22Rv1 (cell line): ENCODE measurements at regions not wholly inside any gene's neighbourhood (a gene's known extent, or its start where the extent isn't known, plus 50 kb on each side); places are given as distances from the start of the nearest gene placed in this dataset.

ENCODE experiments used
- H3K27ac ChIP-seq: fragments of 450-650 bp; 2 replicates; pipeline ENCODE4 v1.5.1; 2017
- ZFX ChIP-seq: fragments of 450-650 bp; IDR thresholded peaks from 2 replicates; pipeline ENCODE4 v1.6.1; 2017; ENCODE audit warnings: antibody characterized with exemption, borderline replicate concordance
- TF ChIP-seq, protein P1 (sequence below): fragments of 450-650 bp; IDR thresholded peaks from 2 replicates; pipeline ENCODE4 v1.5.1; 2017; ENCODE audit warnings: mild to moderate bottlenecking

DNA sequence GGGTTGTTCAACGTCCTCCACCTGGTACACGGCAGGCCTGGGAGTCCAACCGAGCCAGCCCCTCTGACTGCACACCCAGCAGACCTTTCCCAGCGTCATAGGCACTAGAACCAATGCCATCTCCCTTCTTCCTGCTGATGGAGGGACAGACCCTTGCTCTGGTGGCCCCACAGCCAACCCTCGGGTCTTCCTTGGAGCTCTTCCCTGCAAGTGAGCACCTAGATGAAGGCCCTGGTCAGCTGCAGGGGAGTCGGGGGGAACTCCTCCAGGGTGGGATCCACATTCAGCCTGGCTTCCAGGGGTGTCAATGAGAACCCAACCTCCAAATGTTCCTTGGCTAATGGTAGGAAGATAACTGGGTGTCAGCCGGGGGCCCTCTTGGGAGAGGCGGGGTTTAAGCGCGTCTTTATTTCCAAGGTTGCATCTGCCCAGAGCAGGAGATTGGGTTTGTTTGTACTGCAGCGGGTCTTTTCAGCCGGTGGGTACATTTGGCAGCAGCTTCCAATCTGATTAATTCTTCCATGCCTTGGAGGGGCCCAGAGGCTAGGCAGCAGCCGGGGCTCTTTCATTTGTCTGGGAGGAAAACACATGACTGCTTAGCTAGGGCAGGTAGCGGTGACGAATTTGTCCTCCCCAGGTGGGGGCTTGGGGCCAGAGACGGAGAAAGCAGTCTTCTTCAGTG lies 56.0 kb upstream of the SHISAL1 start:
- no peak overlapping the region for H3K27ac ChIP-seq

DNA sequence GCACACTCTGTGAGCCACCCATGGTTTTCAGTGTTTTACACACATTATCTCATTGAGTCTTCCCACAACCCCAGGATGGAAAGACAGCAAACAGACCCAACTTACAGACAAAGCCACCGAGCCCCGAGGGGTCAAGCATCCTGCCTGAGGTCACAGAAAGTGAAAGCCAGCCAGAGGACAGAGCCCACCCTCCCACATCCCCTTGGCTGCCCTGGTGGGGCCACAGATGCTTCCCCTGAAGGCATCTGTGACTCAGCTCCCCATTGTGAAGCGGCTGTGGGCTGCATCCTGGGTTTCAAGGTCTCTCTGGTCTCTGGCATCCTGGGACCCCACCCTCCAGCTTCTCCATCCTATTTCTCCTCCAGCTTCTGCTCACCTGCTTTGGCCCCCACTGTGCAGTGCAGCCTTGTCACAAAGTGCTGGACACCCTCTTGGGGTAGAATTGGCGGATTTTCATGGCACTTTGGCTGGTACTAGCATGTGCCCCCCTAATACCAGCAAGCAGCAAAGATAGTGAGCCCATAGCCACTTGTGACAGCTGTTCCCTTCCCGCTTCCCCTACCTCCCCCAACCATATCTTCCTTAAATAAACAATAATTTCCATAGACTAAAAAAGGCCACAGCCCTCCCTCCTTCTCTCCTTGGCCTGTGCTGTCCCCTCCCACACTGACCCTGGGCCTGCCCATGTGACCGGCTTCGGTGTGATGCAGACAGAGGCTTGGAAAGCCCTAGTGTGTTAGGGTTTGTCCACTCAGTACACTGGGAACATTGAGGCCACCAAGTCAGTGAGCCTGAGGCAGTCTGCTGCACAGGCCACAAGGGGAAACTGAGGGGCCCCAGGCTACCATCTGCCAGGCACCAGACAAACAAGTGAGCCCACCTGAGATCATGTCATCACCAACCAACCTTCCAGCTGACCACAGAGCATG lies 53.9 kb upstream of the SHISAL1 start:
- H3K27ac ChIP-seq = no peak overlapping the region
- TF ChIP-seq, protein P1, sequence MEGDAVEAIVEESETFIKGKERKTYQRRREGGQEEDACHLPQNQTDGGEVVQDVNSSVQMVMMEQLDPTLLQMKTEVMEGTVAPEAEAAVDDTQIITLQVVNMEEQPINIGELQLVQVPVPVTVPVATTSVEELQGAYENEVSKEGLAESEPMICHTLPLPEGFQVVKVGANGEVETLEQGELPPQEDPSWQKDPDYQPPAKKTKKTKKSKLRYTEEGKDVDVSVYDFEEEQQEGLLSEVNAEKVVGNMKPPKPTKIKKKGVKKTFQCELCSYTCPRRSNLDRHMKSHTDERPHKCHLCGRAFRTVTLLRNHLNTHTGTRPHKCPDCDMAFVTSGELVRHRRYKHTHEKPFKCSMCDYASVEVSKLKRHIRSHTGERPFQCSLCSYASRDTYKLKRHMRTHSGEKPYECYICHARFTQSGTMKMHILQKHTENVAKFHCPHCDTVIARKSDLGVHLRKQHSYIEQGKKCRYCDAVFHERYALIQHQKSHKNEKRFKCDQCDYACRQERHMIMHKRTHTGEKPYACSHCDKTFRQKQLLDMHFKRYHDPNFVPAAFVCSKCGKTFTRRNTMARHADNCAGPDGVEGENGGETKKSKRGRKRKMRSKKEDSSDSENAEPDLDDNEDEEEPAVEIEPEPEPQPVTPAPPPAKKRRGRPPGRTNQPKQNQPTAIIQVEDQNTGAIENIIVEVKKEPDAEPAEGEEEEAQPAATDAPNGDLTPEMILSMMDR = no peak
- no peak for TF ChIP-seq ZFX

More for the DNA sequence above, 56.0 kb upstream of the SHISAL1 start:
- TF ChIP-seq, protein P1 = no peak
- no peak for TF ChIP-seq ZFX

DNA sequence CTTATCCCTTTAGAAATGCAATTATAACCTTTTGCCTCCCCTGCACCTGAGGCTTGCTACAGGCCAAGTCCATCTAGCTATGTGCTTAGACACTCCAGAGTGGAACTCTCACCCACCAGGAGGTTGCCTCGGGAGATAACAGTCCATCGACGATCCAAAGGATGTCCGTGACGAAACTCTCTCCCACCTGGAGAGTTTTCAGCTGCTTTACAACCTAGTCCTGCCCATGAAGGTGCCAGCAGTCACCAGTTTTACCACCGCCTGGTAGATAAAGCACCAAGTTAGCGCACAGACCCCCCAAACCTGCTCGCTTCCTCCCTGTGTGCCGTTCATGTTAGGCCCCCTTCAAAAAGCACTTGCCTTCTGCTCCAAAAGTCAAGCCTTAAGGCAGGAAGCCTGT lies 53.1 kb upstream of the SHISAL1 start:
- no peak overlapping the region for H3K27ac ChIP-seq
- no peak for TF ChIP-seq ZFX
- TF ChIP-seq, protein P1 = no peak

DNA sequence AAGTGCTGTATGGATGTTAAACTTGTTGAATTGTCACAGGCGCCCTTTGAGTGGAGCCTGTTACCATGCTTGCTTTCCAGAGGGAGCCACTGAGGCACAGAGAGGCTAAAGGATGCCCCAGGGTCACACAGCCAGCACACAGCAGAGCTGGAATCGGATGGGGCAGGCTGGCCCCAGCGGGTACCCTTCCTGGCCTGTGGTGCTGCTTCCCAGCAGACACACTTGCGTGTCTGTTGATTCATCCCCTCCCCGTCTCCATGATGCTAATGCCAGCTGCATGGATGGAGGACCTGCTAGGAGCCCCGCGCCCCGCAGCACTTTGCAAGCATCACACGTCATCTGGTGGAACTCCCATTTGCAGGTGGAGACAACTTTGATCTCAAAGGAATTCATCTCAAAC lies 52.4 kb upstream of the SHISAL1 start:
- TF ChIP-seq ZFX = no peak
- TF ChIP-seq, protein P1 = no peak
- H3K27ac ChIP-seq = no peak overlapping the region

DNA sequence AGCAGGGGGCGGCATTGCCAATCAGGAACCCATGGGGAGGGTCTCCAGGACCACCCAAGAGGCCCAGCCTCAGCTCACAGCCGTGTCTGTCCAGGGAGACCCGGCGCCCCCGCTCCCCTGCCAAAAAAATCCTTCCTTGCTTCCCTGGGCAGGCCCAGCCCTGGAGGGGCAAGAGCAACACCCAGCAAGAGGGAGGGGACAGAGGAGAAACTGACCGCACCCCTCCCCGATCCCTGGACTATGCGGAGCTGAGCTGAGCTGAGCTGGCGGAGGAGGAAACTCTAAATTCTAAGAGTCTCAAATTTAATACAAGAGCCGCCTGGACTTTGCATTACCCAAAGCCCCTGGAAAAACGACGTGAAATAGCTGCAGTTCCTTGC lies 52.0 kb upstream of the SHISAL1 start:
- H3K27ac ChIP-seq = no peak overlapping the region
- no peak for TF ChIP-seq ZFX
- TF ChIP-seq, protein P1 = no peak

DNA sequence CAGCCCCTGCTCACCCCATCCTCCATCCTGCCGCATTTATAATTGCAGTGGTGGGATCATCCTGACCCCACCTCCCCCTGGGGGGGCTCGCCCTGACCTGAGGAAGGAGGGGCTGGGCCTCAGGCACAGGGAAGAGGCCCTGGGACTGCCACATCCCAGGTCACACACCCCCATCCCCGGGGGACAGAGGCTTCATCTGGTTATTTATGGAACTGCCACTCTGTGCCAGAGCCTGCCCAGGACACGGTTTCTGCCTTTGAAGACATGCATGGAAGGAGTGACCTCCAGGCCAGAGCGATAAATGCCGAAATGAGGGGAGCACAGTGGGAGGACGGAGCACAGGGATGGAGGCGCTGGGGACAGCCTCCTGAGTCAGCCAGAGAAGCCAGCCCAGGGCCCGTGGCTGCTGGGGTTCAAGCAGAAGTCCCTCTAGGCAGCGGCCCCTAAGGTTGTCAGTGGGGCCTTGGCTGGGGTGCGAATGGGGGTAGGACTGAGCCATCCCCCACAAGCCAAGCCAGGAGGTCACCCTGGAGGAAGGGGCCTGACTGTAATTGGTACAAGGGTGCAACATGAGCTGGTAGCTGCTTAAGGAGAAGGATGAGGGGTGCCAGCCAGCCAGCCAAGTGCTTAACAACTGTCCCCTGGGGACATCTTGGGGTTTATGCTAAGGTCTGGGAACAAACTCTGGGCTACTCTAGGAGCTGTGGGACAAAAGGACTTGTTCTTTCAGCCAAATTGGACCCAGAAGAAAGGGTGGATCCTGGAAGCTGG lies 51.4 kb upstream of the SHISAL1 start:
- TF ChIP-seq, protein P1 = no peak
- TF ChIP-seq ZFX = no peak
- no peak overlapping the region for H3K27ac ChIP-seq
